Urinary bladder (tissue), 3 donors: ENCODE measurements at regions not wholly inside any gene's neighbourhood (a gene's known extent, or its start where the extent isn't known, plus 50 kb on each side); places are given as distances from the start of the nearest gene placed in this dataset.
"Not testable (repeated sequence)": the region's sequence is repeated elsewhere in the genome, so short reads cannot be mapped to it uniquely, and the experiment has no call there.

Experiments
- DNase-seq: peaks from one replicate; pipeline ENCODE4 v3.0.0-alpha.2; 2015; ENCODE audit errors: extremely low spot score
- H3K27ac ChIP-seq: one replicate; pipeline ENCODE4 v1.5.1; 2013; ENCODE audit warnings: low read depth, mild to moderate bottlenecking, moderate library complexity
- H3K36me3 ChIP-seq: one replicate; pipeline ENCODE4 v1.6.1; 2013; ENCODE audit warnings: mild to moderate bottlenecking, moderate library complexity; ENCODE audit not compliant: insufficient read depth
- H3K4me1 ChIP-seq: one replicate; pipeline ENCODE4 v1.6.1; 2013; ENCODE audit warnings: mild to moderate bottlenecking, moderate library complexity; ENCODE audit not compliant: insufficient read depth
- H3K4me3 ChIP-seq: one replicate; pipeline ENCODE4 v1.5.1; 2013; ENCODE audit warnings: low read depth, low read length
- WGBS: extraction: QIAGEN DNeasy Blood & Tissue Kit; methylation state at CpG from one replicate; pipeline ENCODE4 v1.1.7; 2013; 5-methylcytosine and 5-hydroxymethylcytosine counted together
- donor health status: healthy with polysubstance abuse.
- donor health status: healthy.

- H3K4me3 ChIP-seq, result no peak overlapping the region
- no peak for DNase-seq
- no peak overlapping the region for H3K27ac ChIP-seq
- H3K36me3 ChIP-seq, result no peaks in the 10 kb centered on the region
- H3K4me1 ChIP-seq, result no peaks in the 10 kb centered on the region
- 74% methylated on average over 4 of the region's 4 CpGs for WGBS
These were observed 400.8 kb upstream of the PPP2R3A start for GRCh38 chr3:135564696-135565095.

- no peak for DNase-seq
- H3K4me3 ChIP-seq, result no peak overlapping the region
- H3K4me1 ChIP-seq, result no peaks in the 10 kb centered on the region
- no peaks in the 10 kb centered on the region for H3K36me3 ChIP-seq
- no peak overlapping the region for H3K27ac ChIP-seq
- 30% methylated on average over 5 of the region's 5 CpGs for WGBS
These were observed 400.0 kb upstream of the PPP2R3A start for GRCh38 chr3:135565546-135565945.

DNA sequence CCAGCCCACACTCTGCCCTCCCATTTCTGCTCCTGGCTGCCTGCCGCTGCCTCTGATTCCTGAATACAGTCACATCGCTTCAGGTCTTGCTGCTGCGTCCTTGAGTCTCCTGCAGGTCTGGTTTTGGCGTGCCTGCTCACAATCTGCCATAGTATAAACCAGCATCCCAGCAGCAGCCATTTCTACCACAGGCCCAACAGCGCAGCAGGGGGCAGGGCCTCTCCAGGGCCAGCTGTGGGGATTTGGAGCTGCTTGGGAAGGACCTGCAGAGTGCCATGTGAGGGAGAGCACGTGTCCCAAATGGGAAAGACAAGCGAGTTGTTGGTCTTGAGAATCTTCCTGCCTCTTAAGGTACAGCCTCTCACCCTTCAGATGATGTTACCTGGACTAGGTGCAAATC is 398.3 kb upstream of the PPP2R3A start:
- no peak overlapping the region for H3K4me3 ChIP-seq
- WGBS, result 80% methylated on average over 7 of the region's 7 CpGs
- DNase-seq, result no peak
- no peaks in the 10 kb centered on the region for H3K36me3 ChIP-seq
- H3K4me1 ChIP-seq, result no peaks in the 10 kb centered on the region
- H3K27ac ChIP-seq, result no peak overlapping the region

DNA sequence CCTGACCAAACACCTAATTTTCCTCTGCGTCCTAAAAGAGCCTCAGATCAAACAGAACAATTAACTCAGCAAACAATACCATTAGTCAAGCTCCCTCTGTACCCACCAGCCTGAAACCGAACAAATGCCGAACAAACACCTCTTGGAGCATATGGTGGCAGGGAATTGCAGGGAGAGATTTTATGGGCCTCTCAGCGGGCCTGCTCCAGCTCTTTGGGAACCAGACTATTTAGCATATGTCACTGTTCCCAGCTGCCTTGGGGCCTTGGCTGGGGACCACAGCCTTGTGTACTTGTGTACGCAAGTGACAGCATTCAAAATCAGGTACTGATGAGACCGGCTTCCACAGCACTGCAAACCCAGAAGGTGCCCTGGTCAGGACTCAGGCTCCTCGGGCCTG is 388.8 kb upstream of the PPP2R3A start:
- no peak for DNase-seq
- no peaks in the 10 kb centered on the region for H3K36me3 ChIP-seq
- 40% methylated on average over 7 of the region's 7 CpGs for WGBS
- H3K4me3 ChIP-seq, result no peak overlapping the region
- H3K27ac ChIP-seq, result no peak overlapping the region
- H3K4me1 ChIP-seq, result no peaks in the 10 kb centered on the region

DNA sequence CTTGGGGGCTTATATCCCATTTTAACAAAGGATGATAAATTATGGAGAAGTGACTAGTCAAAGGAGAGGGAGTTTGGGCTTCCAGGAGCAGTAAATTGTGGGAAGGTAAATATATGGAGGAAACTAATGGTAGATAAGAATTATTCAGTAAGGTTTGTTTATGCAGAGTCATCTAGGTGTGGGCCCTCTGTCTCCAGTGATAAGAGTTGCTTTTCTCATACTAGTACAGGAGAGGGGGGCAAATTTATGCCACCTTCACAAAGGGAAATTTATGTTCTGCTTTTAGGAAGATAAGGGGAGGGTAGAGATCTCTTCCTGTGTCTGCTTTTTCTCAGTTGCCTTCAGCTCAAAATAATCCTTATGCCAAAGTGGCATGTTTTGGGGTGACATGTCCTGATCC is 383.7 kb upstream of the PPP2R3A start:
- no peaks in the 10 kb centered on the region for H3K4me1 ChIP-seq
- DNase-seq, result no peak
- no peak overlapping the region for H3K27ac ChIP-seq
- H3K4me3 ChIP-seq, result no peak overlapping the region
- no peaks in the 10 kb centered on the region for H3K36me3 ChIP-seq

DNA sequence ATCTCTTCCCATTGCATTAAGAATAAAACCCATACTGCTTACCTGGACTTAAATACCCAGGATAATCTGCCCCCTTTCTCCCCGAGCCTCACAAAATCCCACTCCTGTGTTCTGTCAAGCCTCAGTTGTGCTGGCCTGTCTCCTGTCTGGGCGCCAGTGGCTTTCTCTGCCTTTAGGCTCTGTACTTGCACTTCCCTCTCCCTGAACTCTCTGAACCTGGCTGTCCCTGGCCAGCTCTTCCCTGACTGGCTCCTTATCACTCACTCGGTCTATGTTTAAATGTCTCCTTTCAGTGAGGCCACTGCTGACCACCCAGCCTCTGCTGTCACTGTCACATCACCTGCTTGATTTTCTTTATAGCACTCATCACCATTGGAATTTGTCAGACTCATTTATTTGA is 382.7 kb upstream of the PPP2R3A start:
- 47% methylated on average over 3 of the region's 3 CpGs for WGBS
- Histone ChIP-seq H3K36me3 (no peaks in the 10 kb centered on the region), H3K27ac (no peak overlapping the region), H3K4me3 (no peak overlapping the region), H3K4me1 (no peaks in the 10 kb centered on the region)
- DNase-seq, result no peak

GRCh38 chr3:135596563-135596962 is 369.0 kb upstream of the PPP2R3A start:
- Histone ChIP-seq H3K27ac (no peak overlapping the region), H3K4me1 (no peaks in the 10 kb centered on the region), H3K4me3 (no peak overlapping the region), H3K36me3 (no peaks in the 10 kb centered on the region)
- DNase-seq, result no peak
- WGBS, result 81% methylated on average over 2 of the region's 2 CpGs

DNA sequence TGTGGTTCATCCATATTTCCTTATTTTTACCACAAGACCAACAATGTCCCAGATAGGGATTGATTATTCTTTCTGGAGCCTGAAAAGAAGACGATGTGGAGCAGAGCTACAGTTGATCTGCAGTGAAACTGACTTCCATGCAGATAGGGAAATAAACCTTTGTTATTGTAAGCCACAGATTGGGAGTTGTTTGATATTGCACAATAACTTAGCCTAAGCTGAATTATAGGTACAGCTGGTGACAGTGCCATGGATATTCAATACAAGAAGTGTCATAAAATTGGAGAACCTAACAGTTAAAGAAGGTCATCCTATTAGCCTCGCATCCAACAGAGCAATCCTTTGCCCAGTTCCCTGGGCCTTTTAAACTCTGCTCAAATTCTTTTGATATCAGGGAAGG is 367.7 kb upstream of the PPP2R3A start:
- H3K36me3 ChIP-seq, result no peaks in the 10 kb centered on the region
- no peak overlapping the region for H3K27ac ChIP-seq
- 65% methylated on average over 2 of the region's 2 CpGs for WGBS
- H3K4me1 ChIP-seq, result no peaks in the 10 kb centered on the region
- DNase-seq, result no peak
- no peak overlapping the region for H3K4me3 ChIP-seq

DNA sequence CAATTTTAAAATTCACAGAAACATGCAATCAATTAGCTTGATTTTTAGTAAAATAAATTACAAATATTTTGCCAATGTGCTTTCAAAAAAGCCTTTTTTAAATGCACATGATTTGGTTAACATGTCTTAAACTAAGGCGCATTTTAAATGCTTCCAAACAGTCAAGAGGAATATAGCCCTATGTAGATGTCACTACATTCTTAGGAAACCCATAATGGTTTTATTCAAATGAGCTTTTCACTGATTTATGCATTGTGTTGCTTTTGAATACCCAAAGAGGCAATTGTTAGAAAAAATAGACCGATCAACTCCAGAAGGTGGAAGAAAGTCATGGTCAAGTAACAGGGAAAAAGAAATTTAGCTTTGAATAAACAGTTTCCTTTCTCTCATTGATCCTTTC is 366.9 kb upstream of the PPP2R3A start:
- Histone ChIP-seq H3K27ac (no peak overlapping the region), H3K4me3 (no peak overlapping the region), H3K36me3 (no peaks in the 10 kb centered on the region), H3K4me1 (no peaks in the 10 kb centered on the region)
- DNase-seq, result no peak
- 77% methylated on average over 2 of the region's 2 CpGs for WGBS

- DNase-seq, H3K27ac ChIP-seq, H3K4me3 ChIP-seq, H3K4me1 ChIP-seq, H3K36me3 ChIP-seq: not testable (repeated sequence)
- WGBS, result 83% methylated on average over 10 of the region's 10 CpGs
These were observed 361.0 kb upstream of the PPP2R3A start for GRCh38 chr3:135604512-135604911.

- no peak overlapping the region for H3K27ac ChIP-seq
- DNase-seq, result no peak
- 75% methylated on average over 4 of the region's 4 CpGs for WGBS
- H3K4me1 ChIP-seq, result no peaks in the 10 kb centered on the region
- H3K4me3 ChIP-seq, result no peak overlapping the region
- H3K36me3 ChIP-seq, result no peaks in the 10 kb centered on the region
These were observed 347.4 kb upstream of the PPP2R3A start for GRCh38 chr3:135618123-135618522.

DNA sequence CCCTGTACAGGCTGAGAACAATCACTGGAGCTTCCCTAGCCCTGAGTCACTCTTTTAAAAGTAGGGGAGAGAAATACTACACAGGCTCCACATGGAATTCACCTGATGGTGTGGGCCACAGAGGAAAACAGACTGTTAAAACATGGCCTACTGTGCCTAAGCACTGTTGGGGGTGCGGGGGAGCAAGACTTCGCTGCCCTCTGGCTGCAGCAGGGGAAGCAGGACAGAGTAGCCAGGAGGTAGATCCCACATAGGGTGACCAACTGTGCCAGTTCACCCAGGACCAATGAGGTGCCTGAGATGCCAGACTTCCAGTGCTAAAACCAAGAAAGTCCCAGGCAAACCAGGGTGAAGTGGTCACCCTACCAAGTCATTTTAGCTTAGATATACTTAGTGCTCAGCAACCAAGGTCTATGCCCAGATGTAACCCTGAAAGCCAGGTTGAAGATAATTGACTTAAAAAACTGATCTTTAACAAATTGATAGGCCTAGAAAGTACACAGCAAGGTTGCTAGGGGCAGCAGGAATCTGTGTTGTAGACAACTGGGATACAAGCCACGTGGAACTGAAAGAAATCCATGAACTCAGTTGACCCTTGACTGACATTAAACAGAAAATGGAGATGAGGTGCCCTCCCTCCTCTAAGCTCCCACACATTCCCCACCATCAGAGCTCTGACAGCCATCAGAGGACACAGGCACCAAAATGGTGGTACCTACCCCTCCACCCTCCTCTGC is 344.2 kb upstream of the PPP2R3A start:
- Histone ChIP-seq H3K36me3 (no peaks in the 10 kb centered on the region), H3K4me3 (no peak overlapping the region), H3K4me1 (no peaks in the 10 kb centered on the region), H3K27ac (no peak overlapping the region)
- DNase-seq, result no peak
- WGBS, result 78% methylated on average over 3 of the region's 3 CpGs

- WGBS, result 83% methylated on average over 2 of the region's 2 CpGs
- Histone ChIP-seq H3K4me1 (no peaks in the 10 kb centered on the region), H3K27ac (no peak overlapping the region), H3K4me3 (no peak overlapping the region), H3K36me3 (no peaks in the 10 kb centered on the region)
- DNase-seq, result no peak
These were observed 343.3 kb upstream of the PPP2R3A start for GRCh38 chr3:135622215-135622614.

- Histone ChIP-seq H3K36me3 (no peaks in the 10 kb centered on the region), H3K4me1 (no peaks in the 10 kb centered on the region), H3K4me3 (no peak overlapping the region), H3K27ac (no peak overlapping the region)
- DNase-seq, result no peak
These were observed 342.9 kb upstream of the PPP2R3A start for GRCh38 chr3:135622656-135623055.

DNA sequence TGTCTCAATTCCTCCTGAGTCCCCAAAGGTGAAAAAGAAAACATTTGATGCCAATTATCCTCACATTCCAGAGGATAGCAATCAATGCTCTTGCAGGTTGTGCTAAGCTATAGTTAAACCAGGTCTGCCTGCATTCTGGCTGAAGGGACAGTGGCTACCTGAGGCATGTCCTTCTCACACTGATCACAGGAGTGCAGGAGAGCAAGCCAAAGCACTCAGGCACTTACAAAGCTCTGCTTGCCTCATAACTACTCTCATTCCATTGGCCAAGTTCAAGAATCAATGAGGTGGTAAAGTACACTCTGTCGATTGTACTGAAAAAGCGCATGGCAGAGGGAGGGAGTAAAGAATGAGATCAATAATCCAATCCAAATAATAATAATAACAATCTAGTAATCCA is 342.0 kb upstream of the PPP2R3A start:
- Histone ChIP-seq H3K36me3 (no peaks in the 10 kb centered on the region), H3K27ac (no peak overlapping the region), H3K4me3 (no peak overlapping the region), H3K4me1 (no peaks in the 10 kb centered on the region)
- WGBS, result 86% methylated on average over 2 of the region's 2 CpGs
- no peak for DNase-seq
